HG02970 (cell line): ENCODE measurements at regions not wholly inside any gene's neighbourhood (a gene's known extent, or its start where the extent isn't known, plus 50 kb on each side); places are given as distances from the start of the nearest gene placed in this dataset.
"Not testable (repeated sequence)": the region's sequence is repeated elsewhere in the genome, so short reads cannot be mapped to it uniquely, and the experiment has no call there.

ENCODE experiments used
- ATAC-seq: cut with Tn5 transposase; IDR thresholded peaks from one replicate; pipeline ENCODE4 v1.9.1; 2021; ENCODE audit warnings: mild to moderate bottlenecking, moderate library complexity, moderate number of reproducible peaks; ENCODE audit not compliant: unreplicated experiment, low FRiP score

DNA sequence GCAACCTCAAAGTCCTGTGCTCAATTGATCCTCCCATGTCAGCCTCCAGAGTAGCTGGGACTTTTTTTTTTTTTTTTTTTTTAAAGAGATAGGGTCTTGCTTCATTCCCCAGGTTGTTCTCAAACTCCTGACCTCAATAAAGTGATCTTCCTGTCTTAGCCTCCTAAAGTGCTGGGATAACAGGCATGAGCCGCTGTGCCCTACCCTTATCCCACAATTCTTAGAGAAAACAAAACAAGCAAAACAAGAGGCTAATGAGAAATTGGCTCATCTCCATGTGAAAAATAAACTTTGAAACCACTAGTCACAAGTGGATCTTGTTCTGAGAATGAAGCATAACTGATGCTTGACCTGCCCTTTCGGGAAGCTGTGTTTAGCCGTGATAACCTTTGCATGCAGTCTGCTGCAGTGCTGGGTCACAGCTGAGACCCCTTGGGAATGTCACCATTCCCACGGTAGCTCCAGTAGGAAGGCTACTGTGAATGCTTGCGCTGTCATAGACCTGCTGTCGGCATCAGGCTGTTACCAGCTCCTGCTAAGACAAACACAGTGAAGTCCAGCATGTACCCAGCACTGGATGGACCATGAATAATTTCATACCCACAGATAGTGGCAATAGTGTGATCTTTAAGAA is 290.7 kb upstream of the KIAA1217 start:
- no peak for ATAC-seq

DNA sequence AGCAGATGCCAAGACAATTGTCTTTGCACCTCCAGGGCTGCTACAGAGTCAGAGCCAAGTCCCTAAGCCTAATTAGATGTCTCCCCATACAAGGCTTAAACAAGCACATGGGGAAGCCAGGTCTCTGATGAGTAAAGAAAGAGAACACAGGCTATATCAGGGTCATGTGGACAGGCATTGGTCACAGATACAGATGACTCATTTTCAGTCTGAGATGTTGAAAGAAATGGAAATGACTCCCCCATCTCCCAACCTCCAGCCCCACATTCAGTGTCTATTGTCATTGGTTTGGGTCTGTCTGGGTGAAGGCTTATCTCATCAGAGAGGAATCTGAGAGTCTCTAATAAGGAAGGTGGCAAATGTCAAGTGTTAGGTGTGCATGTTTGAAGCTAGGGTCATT is 290.1 kb upstream of the KIAA1217 start:
- no peak for ATAC-seq

DNA sequence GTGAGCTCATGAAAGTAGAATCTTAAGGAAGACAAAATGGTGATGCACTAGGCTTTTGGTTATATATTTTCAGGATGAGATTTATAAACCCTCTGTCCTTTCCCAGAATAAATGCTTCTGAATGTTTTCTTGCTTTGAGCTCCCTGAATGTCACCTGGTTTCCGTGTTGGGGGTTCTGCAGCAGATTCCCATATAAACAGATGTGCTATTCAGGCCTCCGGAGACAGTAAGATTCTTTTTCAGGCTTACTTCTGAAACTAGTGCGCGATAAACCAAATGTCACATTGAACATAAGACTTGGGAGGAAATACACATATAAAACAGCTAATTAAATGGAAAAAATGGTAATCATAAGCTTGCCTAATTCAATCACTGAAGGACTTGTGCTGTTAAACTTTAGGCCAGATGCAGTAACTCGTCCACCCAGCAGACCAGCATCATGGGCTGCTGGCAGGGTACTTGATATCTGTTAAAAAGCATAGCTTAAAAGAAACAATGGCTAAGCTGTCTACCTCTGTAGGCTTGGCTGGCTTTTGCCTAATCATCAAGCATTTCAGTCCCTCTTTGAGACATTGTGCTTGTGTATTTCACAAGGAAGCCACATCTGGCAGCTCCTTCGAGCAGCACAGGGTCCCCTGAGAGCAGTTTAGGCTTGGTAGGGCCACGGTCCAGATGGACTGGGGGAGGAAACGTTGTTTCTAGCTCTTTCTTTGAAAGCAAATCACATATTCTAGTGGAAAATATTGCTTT is 281.2 kb upstream of the KIAA1217 start:
- no peak for ATAC-seq

DNA sequence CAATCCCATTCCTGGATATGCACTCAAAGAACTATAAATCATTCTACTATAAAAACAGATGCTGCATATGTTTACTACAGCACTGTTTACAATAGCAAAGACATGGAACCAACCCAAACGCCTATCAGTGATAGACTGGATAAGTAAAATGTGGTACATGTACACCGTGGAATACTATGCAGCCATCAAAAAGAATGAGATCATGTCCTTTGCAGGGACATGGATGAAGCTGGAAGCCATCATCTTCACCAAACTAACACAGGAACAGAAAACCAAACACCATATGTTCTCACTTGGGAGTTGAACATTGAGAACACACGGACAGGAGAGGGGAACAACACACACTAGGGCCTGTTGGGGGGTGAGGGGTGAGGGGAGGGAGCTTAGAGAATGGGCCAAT is 274.9 kb upstream of the KIAA1217 start:
- not testable (repeated sequence) for ATAC-seq

DNA sequence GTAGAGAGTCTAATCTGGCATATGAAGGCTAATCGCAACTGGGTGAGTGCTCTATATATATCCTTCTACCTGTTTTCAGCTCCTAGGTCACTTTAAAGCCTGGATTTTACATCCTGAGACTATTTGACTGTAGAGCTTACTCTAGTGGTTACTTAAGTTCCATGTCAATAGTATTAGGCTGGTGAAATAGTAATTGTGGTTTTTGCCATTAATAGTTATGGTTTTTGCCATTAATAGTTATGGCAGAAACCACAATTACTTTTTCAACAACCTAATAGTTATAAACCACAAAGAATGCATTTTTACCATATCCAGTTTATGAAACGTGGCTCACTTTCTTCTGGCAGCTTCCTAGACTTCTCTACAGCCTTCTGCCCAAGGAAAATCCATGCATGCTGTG is 263.1 kb upstream of the KIAA1217 start:
- ATAC-seq, result no peak

DNA sequence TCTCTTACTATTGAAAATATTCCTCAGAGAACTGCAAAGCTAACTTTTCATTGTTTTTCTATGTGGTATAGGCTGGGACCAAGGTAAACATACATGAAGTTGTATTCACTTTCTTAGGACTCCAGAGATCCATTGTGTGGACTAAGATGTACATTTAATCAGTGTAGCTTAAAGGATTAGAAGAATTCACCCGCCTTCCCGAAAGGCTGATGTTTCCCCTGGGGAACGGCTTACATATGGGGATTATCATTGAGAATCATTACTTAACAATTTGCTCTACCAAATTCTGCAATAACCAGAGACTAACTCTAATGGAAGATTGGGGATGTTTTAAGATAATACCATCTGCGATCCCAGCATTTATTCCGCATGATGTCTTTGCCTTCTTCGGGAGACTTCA is 257.1 kb upstream of the KIAA1217 start:
- ATAC-seq, result no peak

DNA sequence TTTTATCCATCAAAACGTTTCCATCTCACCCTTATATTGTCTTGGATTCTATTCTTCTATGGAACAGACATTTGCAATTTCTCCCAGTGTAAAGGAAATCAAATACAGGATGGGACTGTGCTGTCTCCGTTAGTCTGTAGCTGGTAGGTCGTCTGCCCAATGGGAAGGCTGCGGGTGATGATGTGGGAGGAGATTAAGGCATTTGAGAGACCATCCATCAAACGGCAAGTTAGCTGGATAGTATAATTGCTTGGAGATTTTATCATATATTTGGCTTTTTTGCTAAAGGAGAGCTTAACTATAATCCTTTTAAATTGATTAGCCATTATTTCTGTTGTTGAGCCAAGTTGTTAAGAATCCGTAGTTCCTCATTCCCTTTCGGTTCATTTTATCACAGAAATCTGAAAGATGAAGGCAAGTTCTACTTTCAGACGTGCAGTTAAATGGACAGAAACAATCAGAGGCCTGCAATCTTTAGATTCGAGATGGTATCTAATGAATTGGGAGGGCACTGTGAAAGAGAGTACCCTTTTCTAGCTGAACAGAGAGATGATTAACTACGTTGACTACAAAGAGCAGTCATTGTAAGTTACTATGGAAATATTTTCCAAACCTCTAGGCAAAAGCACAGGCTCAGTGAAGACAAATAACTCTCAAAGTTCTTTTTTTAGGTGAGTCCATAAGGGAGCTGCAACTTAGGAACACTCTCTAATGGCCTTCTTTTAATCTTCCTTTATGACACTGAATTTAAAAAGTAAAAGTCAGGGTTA is 253.3 kb upstream of the KIAA1217 start:
- no peak for ATAC-seq

DNA sequence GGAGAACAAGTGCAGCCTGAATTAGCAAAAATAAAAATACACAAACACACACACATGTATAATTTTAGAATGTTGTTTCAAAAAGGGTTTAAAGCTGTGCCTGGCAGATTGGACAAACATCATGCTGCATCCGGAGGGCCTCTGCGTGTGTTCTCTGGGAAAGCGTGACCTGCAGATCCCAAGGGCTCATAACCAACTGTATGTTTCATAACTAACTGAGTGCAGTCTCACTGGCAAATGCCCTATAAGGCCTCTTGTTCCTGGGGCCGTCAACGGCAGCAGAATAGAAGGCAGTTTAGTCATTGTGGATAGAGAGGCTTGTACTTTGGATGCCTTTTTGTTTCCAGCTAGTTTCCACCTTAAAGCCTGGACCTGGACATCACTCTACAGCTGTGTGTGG is 243.8 kb upstream of the KIAA1217 start:
- no peak for ATAC-seq

DNA sequence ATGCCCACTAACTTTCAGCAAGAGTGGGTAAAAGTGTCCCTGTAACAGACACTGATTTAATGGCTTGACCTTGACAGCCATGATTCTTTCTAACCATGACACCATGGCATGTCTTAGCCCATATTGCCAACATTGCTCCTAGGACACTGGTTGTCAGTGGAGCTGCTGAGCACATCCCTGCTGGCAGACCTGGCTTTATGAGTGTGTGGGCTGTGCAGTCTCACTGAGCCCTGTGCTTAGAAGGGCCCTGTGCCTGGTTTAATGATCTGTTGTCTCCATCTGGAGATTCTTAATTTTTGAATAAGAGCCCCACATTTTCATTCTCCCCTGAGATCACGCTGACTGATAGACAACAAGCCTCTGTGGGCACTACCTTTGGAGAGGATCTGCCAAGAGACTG is 243.1 kb upstream of the KIAA1217 start:
- no peak for ATAC-seq

DNA sequence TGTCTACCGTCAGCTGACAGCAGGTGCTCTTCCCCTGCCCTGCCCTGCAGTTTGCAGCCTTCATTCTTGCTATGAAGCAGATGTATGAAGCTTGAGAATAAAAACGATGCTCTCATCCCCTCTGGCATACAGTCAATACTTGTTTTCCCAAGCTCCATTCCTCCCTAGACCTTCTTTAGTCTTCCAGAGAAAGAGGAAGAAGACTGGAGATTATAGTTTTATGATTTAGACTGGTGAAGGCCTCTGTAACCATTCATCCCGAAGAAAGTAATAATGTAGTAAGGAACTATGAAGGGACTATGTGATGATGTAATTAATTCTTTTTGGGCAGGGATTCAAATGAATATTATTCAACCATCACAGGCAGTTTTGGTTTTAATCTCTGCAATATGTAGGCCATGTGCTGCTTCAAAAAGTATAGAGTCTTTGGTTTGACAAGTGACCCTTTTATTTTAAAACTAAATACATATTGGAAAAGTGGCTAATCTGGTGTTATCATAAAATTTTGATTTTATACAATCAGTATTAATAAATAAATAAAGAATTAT is 242.4 kb upstream of the KIAA1217 start:
- ATAC-seq, result no peak

DNA sequence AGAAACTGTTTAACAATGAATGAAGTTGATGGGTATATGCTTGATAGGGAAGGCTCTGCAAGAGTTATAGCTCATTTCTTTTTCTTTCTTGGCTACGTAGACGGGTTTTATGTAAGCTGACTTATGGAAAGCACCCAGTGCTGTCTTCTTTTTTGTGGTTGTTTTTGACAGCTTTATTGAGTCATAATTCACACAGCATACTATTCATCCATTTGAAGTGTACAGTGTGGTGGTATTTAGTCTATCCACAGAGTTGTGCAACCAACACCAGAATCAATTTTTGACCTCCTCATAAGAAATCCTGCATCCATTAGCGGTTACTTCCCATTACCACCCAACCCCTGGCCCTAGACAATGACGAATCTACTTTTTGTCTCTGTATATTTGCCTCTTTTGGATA is 240.6 kb upstream of the KIAA1217 start:
- ATAC-seq, result no peak

DNA sequence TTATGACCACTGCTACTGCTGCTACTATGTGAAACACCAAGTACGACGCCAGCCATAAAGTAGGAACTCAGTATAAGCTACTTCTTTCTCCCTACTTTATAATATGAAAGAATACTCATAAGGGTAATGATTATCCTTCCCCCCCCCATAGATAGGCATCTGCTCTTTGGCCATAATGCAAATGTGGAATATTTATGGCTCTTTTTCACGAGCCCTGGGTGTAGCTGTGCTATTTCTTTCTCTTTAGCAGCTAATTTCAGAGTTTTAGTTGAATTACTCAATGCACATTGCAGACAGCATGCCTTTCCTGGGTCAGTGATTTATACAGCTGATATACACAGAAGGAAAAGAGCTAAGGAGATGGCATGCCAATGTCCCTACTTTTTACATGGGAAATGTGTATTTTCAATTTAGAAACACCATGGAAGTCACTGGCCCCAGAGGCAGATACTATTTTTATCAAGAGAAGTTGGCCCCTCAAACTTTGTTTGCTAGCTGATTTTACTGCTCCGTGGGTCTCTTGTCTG is 234.1 kb upstream of the KIAA1217 start:
- no peak for ATAC-seq

DNA sequence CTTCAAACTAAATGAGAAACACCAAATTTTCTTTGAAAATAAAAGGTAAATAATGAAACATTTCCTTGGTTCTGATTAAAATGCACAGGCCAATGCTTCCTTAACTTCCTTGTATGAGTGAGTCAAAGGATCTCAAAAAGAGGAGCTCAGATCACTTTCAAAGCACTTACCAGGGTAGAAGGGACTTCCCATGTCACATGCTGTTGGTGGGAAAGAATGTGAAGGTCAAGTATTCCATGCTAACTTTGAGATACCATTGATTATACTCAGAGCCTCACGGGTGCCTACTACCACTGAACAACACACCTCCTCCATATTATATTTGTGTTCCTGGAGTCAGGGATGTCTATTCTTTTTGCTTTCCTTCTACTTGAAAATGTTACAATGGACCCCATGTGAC is 233.5 kb upstream of the KIAA1217 start:
- ATAC-seq, result no peak

DNA sequence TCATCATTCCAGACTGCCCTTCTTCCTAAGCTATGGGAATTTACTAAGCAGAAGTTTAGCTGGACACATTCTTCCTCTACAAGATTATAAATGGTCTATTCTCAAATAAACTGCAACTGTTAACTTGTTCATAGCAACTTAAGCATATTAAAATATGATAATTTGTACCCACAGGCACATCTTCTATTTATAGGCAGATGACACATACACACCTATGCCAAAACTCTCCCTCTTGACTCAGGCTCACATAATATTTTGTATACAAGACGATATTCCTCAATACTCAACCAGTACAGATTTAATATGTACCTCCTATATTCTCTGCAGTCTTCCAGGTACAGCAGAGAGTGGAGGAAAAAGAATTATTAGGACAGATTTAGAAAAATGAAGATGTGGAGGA is 232.7 kb upstream of the KIAA1217 start:
- no peak for ATAC-seq

DNA sequence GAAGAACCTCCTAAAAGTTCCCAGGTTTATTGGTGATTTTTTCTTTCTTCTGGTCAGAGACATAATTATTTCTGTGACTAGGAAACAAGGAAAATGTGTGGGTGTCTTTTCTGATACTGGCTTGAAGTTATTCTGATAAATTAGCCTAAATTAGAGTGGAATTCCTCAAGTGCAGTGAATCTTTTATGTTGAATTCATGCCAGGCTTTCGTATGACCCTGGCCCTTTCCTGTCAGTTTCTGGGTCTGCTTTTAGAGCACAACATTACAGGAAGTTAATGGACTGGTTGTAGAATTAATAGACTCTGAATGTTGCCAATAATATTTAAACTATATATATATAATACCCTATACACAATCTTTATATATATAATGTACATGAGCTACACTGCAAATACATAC is 230.6 kb upstream of the KIAA1217 start:
- no peak for ATAC-seq

DNA sequence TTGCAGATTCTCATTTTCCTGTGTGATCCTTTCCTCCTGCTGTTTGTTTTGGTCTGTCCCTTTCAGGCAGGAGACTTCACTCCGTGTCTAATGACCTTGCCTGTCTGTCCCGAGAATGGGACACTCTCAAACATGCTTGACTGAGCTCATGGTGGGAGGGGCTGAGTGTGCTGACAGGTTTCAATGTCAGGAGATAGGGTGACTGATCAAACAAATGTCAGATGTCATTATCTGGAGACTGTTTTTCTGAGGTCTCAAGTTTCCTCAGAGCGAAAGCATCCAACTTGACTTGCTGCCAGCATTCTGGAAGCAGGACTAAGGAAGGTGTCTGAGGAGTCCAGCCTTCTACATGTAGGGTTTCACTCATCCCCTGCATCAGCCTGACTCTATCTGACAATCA is 228.8 kb upstream of the KIAA1217 start:
- ATAC-seq, result no peak

DNA sequence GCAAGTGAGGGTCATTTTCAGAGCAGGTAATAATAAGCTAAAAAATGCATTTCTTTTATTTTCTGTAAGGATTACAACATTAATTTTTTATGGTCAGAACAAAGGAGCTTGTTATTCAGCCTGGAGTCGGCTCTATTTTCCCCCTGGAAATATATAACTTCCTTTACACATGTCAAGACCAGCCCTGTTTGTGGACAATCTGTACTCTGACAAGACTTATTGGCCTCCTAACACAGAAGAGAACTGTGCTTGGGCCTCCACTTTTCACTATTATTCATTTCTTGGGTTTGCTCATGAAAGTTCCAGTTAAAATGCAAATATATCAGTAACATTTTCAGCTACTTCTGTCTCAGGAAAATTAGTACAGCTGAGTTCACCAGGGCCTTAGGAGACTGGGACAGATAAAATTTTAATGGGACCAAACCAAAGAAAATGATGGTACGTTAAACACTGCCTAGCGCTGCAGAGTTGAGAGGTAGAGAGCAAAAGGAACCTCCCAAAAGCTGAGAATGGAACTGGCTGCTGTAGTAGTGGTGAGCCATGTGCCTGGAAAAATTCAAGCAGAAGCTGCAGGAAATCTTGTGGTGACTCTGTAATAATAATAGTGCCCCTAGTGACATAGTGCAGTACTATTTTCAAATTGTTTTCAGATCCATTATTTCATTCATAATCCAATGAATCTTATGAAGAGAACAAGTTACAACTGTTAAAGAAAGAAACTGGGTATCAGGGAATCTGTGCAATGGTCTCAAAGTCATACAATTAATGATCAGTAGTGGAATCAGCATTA is 227.2 kb upstream of the KIAA1217 start:
- no peak for ATAC-seq

DNA sequence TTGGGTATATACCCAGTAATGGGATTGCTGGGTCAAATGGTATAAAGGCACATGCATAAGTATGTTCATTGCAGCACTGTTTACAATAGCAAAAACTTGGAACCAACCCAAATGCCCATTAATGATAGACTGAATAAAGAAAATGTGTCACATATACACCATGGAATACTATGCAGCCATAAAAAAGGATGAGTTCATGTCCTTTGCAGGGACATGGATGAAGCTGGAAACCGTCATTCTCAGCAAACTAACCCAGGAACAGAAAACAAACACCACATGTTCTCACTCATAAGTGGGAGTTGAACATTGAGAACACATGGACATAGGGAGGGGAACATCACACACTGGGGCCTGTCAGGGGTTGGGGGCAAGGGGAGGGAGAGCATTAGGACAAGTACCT is 224.5 kb upstream of the KIAA1217 start:
- not testable (repeated sequence) for ATAC-seq

DNA sequence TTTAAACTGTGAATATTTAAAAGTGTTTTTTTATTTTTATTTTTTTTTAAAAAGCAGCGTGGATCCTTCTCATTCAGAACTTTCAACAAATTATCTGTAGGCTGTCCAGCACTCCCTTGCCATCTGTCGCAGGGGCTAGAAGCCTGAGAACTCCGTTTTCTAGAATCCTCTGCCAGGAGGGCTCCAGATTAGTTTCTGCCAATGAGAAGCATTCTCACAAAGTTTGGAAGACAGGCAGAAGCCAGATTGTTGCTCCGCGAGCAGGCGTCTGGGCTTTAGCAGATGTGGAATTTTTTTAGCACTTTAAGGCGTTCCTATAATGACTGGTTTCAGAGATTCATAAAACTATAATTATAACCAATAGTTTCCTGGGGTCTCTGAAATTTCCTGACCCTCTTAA is 220.9 kb upstream of the KIAA1217 start:
- no peak for ATAC-seq

DNA sequence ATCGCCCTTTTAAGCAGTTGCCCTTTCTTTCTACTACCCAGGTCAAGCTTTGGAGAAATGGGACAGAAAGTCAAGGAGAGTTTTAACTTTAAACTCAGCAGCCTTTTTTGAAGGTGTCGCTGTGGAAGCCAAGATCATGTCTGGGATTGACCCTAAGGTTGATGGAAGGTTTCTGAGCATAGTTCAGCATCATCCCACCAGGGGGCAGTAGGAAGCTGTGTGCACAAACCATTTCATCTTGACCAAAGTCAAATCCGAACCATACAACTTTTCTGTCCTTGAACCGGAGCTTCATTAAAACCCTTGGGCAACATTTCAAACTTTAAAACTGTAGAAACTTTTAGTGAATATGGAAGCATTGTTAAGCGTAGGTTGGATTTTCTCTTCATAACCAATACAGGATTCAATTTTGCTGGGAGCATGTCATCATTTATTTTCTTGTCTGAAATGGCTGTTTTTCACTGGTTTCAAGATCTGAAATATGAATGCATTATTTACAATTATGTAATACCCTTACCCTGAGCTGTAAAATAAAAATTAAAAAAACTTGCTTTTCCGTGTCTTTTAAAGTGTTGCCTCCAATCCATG is 214.4 kb upstream of the KIAA1217 start:
- peak; percentile 58 for ATAC-seq
